AG04450 (cell line): ENCODE measurements at regions not wholly inside any gene's neighbourhood (a gene's known extent, or its start where the extent isn't known, plus 50 kb on each side); places are given as distances from the start of the nearest gene placed in this dataset.
A peak's percentile ranks its signal among the peaks of the same experiment; 100 is the strongest.
"Not testable (repeated sequence)": the region's sequence is repeated elsewhere in the genome, so short reads cannot be mapped to it uniquely, and the experiment has no call there.

ENCODE experiments used
- CTCF ChIA-PET: fragments of 300-600, 350-600 bp; formaldehyde crosslinking; extraction: SDS; loops from one replicate; lab custom pipeline; 2022; ENCODE audit warnings: antibody characterized with exemption, inconsistent platforms; lab: Charles Lee
- POLR2A ChIA-PET: fragments of 350-600 bp; formaldehyde crosslinking; extraction: SDS; loops from one replicate; lab custom pipeline; 2021; ENCODE audit warnings: antibody characterized with exemption, inconsistent platforms; lab: Yijun Ruan, JAX
- DNase-seq: peaks from one replicate; pipeline ENCODE4 v3.0.0-alpha.2; 2011; ENCODE audit warnings: low read depth, low spot score
- H3K27ac ChIP-seq: one replicate; pipeline ENCODE4 v1.5.1; 2012; ENCODE audit warnings: low read depth, low read length, control low read depth
- H3K27me3 ChIP-seq: one replicate; pipeline ENCODE4 v1.6.0; 2012; ENCODE audit warnings: low read length; ENCODE audit not compliant: control insufficient read depth, insufficient read depth
- H3K4me3 ChIP-seq: 2 replicates; pipeline ENCODE4 v1.5.1; 2011; ENCODE audit warnings: mild to moderate bottlenecking, low read depth, low read length, control low read depth
- H3K9me3 ChIP-seq: 2 replicates; pipeline ENCODE4 v1.5.1; 2012; ENCODE audit warnings: low read length; ENCODE audit not compliant: control insufficient read depth, insufficient read depth
- CTCF ChIP-seq: IDR thresholded peaks from 2 replicates; pipeline ENCODE4 v1.5.1; 2011; ENCODE audit warnings: low read depth, low read length, control low read depth, inconsistent platforms

GRCh38 chr14:26286913-26287205 lies 311.0 kb downstream of the NOVA1 start:
- ChIA-PET CTCF (no interaction called here), POLR2A (no interaction called here)
- Histone ChIP-seq H3K27me3 (no peaks in the 10 kb centered on the region), H3K9me3 (no peaks in the 10 kb centered on the region; the same call in 1 of the 2 replicates), H3K27ac (no peak overlapping the region), H3K4me3 (no peak overlapping the region)
- TF ChIP-seq CTCF = no peak
- no peak for DNase-seq

DNA sequence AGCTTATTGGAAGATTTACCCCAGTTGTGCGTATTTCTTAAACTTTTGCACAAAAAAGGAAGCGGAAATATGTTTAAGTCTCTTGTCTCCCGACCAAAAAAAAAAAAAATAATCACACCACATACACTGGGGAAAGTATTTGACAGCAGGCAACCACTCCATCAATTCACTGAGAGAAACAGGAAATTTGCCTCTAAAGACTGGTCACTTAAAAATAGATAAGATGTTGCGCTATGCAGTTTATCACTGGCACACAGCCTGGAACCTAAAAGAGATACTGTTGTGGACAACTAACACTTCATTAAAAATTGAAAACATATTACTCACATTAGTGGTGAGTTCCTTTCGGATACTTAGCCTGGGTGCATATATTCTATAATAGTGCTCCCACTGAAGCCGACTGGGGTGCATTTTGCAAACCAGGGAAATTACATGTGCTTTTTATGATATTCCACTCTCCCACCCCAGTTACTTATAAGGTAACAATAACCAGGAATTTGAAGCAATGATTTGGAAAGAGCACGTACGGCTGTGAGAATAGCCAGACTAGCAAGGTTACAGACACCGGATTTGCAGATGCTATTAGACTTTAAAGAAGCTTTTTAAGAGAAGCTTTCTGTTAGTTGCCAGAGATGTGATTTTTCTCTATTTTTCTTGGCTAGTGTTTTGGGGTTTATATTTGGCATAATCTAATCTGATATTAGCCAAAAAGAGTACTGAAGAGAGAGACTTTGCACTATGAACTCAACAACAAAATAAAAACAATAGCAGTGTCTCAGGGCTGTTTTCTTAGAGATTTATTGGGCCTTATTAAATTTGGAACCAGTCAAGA lies 311.5 kb downstream of the NOVA1 start:
- no peak for DNase-seq
- ChIA-PET CTCF (no interaction called here), POLR2A (no interaction called here)
- no peak for TF ChIP-seq CTCF
- Histone ChIP-seq H3K27me3 (no peaks in the 10 kb centered on the region), H3K27ac (no peak overlapping the region), H3K4me3 (no peak overlapping the region), H3K9me3 (no peaks in the 10 kb centered on the region; the same call in 1 of the 2 replicates)

- TF ChIP-seq CTCF = no peak
- H3K4me3 ChIP-seq = no peak overlapping the region
- no peak overlapping the region for H3K27ac ChIP-seq
- ChIA-PET POLR2A (no interaction called here), CTCF (interaction anchor here (1.2 kb wide), 1 partner anchor 28 kb away, joined by 4 read pairs; no protein-coding TSS in a partner anchor)
- no peaks in the 10 kb centered on the region for H3K27me3 ChIP-seq
- H3K9me3 ChIP-seq = no peaks in the 10 kb centered on the region
- DNase-seq = no peak
Observed at GRCh38 chr14:26282578-26282977, 315.3 kb downstream of the NOVA1 start.

GRCh38 chr14:26282011-26282410 lies 315.8 kb downstream of the NOVA1 start:
- H3K27me3 ChIP-seq, DNase-seq, H3K9me3 ChIP-seq, H3K4me3 ChIP-seq, POLR2A ChIA-PET: not testable (repeated sequence)
- H3K27ac ChIP-seq = peak overlapping the region; percentile 33
- CTCF ChIA-PET = interaction anchor here (1.2 kb wide), 1 partner anchor 27 kb away, joined by 4 read pairs; no protein-coding TSS in a partner anchor

DNA sequence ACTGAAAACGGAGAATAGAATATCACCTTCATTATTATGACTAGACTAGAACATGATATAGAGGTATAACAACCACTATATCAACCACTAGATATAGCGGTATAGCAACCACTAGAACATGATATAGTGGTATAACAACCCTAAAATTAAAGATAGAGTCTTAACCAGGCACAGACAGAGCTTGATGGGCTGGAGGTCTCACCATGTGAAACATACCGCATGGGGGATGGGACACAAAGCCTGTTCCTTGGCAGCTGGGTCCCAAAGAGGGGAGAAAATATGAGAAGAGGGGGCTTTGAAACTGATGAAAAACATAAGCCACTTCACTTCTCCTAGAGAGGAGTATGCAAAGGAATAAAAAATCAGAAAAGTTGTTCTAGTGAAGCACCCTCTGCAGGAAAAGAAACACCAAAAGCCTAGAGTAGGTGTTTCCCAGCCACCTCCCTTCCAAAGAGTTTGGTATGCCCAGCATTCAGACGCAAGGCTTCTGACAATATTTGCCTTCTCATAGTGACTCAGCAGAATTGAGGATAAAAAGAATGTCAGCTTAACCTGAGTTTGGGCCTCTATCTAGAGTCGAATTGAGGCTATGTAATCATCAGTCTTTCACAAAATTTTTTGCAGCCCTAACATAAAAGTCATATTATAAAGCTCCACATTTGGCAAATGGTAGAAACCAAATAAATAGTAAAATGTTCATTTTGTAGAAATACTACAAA lies 316.4 kb downstream of the NOVA1 start:
- Histone ChIP-seq H3K9me3 (no peaks in the 10 kb centered on the region), H3K27me3 (no peaks in the 10 kb centered on the region), H3K27ac (peak overlapping the region; percentile 47), H3K4me3 (no peak overlapping the region)
- ChIA-PET CTCF (interaction anchor here (1.2 kb wide), 1 partner anchor 26 kb away, joined by 4 read pairs; no protein-coding TSS in a partner anchor), POLR2A (no interaction called here)
- no peak for TF ChIP-seq CTCF
- DNase-seq = peak; percentile 37
